Neural cell (in vitro differentiated cells): ENCODE measurements at regions not wholly inside any gene's neighbourhood (a gene's known extent, or its start where the extent isn't known, plus 50 kb on each side); places are given as distances from the start of the nearest gene placed in this dataset.

Source experiments
- H2AFZ ChIP-seq: fragments of 200-600, 300-800 bp; sonication (generic), shearing (Covaris generic); 2 replicates; pipeline ENCODE4 v1.6.0; 2014; ENCODE audit warnings: low read depth, mild to moderate bottlenecking, antibody characterized with exemption, low read length, moderate library complexity
- H3F3A ChIP-seq: fragments of 200-600 bp; shearing (Covaris generic); 2 replicates; pipeline ENCODE4 v1.6.1; 2016; ENCODE audit warnings: mild to moderate bottlenecking, moderate library complexity, mixed read lengths, antibody characterized with exemption, low read length; ENCODE audit not compliant: insufficient read depth, poor library complexity, severe bottlenecking
- H3K27ac ChIP-seq: fragments of 200-600, 300-800 bp; sonication (generic), shearing (Covaris generic); 2 replicates; pipeline ENCODE4 v1.5.1; 2014; ENCODE audit warnings: mild to moderate bottlenecking, low read length, moderate library complexity
- H3K27me3 ChIP-seq: fragments of 300-800, 200-600 bp; sonication (generic), shearing (Covaris generic); 2 replicates; pipeline ENCODE4 v1.6.0; 2014; ENCODE audit warnings: mild to moderate bottlenecking, low read depth, low read length, moderate library complexity; ENCODE audit not compliant: insufficient read depth
- H3K36me3 ChIP-seq: fragments of 300-800, 200-600 bp; sonication (generic), shearing (Covaris generic); 2 replicates; pipeline ENCODE4 v1.5.1; 2014; ENCODE audit warnings: mild to moderate bottlenecking, antibody characterized with exemption, low read length, moderate library complexity; ENCODE audit not compliant: insufficient read depth
- H3K4me2 ChIP-seq: fragments of 300-800, 200-600 bp; sonication (generic), shearing (Covaris generic); 2 replicates; pipeline ENCODE4 v1.6.0; 2014; ENCODE audit warnings: mild to moderate bottlenecking, low read length
- H3K4me3 ChIP-seq: fragments of 300-800, 200-600 bp; sonication (generic), shearing (Covaris generic); 2 replicates; pipeline ENCODE4 v1.5.1; 2014; ENCODE audit warnings: mild to moderate bottlenecking, low read length, moderate library complexity
- H3K79me2 ChIP-seq: fragments of 200-600 bp; shearing (Covaris generic); replicated peaks from 2 replicates; pipeline ENCODE4 v1.6.0; 2014; ENCODE audit warnings: mild to moderate bottlenecking, low read length, moderate library complexity; ENCODE audit not compliant: insufficient read depth
- H3K9ac ChIP-seq: fragments of 300-800, 200-600 bp; sonication (generic), shearing (Covaris generic); 2 replicates; pipeline ENCODE4 v1.6.1; 2016; ENCODE audit warnings: mild to moderate bottlenecking, low read length, mixed read lengths
- H3K9me2 ChIP-seq: fragments of 200-600 bp; shearing (Covaris generic); 2 replicates; pipeline ENCODE4 v1.6.1; 2016; ENCODE audit warnings: mild to moderate bottlenecking, low read length, mixed read lengths; ENCODE audit not compliant: insufficient read depth
- H3K9me3 ChIP-seq: fragments of 200-600, 300-800 bp; sonication (generic), shearing (Covaris generic); 2 replicates; pipeline ENCODE4 v1.6.1; 2016; ENCODE audit warnings: mild to moderate bottlenecking, mixed run types, low read length, moderate library complexity, mixed read lengths
- H4K20me1 ChIP-seq: fragments of 200-600 bp; shearing (Covaris generic); 2 replicates; pipeline ENCODE4 v1.6.1; 2016; ENCODE audit warnings: mild to moderate bottlenecking, mixed run types; ENCODE audit not compliant: insufficient read depth
- CTCF ChIP-seq: fragments of 450-650 bp; IDR thresholded peaks from 2 replicates; pipeline ENCODE4 v1.5.1; 2014; ENCODE audit warnings: antibody characterized with exemption, mild to moderate bottlenecking, moderate library complexity; ENCODE audit not compliant: poor library complexity, severe bottlenecking
- EP300 ChIP-seq: fragments of 450-650 bp; conservative IDR thresholded peaks from 2 replicates; pipeline ENCODE4 v1.6.1; 2014; ENCODE audit warnings: antibody characterized with exemption, mild to moderate bottlenecking, moderate library complexity; ENCODE audit not compliant: poor library complexity, severe bottlenecking
- EZH2 ChIP-seq: fragments of 200-600, 300-800 bp; shearing (Covaris generic), sonication (generic); IDR thresholded peaks from 2 replicates; pipeline ENCODE4 v1.6.1; 2014; ENCODE audit warnings: antibody characterized with exemption, low read length, borderline replicate concordance, mild to moderate bottlenecking; ENCODE audit not compliant: insufficient read depth, poor library complexity, severe bottlenecking
- MXI1 ChIP-seq: fragments of 450-650 bp; conservative IDR thresholded peaks from 2 replicates; pipeline ENCODE4 v1.6.1; 2014; ENCODE audit warnings: antibody characterized with exemption, mild to moderate bottlenecking; ENCODE audit not compliant: poor library complexity, severe bottlenecking
- POLR2AphosphoS5 ChIP-seq: IDR thresholded peaks from 2 replicates; pipeline ENCODE4 v1.6.1; 2012
- RAD21 ChIP-seq: fragments of 450-650 bp; conservative IDR thresholded peaks from 2 replicates; pipeline ENCODE4 v1.6.1; 2014; ENCODE audit warnings: antibody characterized with exemption, mild to moderate bottlenecking, moderate library complexity
- SMC3 ChIP-seq: fragments of 450-650 bp; conservative IDR thresholded peaks from 2 replicates; pipeline ENCODE4 v1.6.1; 2014; ENCODE audit warnings: antibody characterized with exemption, mild to moderate bottlenecking, moderate library complexity; ENCODE audit not compliant: poor library complexity
- TAF1 ChIP-seq: IDR thresholded peaks from 2 replicates; pipeline ENCODE4 v1.6.1; 2012; ENCODE audit warnings: low read depth
- TF ChIP-seq, protein P1 (sequence below): IDR thresholded peaks from 2 replicates; pipeline ENCODE4 v1.6.1; 2012; ENCODE audit warnings: borderline replicate concordance

DNA sequence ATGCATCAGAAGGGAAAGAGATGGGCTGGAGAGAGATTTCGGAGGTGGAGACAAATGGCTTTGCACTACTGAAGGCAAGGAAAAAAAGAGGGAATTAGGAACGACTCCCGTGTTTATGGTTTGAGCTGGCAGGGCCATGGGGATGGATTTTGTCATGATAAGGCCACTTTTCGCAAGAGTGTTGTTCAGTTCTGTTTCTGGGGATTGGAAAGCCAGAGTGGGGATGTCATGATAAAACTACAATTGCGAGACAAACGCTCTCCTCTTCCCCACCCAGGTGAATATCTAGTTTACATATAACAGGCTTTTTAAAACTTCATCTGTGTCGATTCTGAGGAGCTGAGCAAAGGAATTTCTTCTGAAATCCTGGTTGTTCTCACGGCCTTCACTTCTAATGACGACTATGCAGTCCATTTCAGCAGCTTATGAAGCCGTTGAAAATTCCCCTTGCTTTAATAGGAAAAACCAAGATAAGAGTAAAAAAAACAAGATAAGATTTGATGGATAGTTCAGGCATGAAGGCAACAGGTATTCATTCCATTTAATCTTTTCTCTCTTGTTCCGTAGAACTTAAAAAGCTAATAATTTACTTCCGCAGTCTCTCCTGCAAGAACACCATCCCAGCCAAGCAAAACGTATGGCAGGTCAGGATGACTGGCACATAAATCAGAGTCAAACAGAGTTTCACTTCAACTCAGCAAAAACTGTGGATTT, 245.6 kb upstream of the PITRM1 start:
- no peaks in the 10 kb centered on the region for H3K36me3 ChIP-seq

DNA sequence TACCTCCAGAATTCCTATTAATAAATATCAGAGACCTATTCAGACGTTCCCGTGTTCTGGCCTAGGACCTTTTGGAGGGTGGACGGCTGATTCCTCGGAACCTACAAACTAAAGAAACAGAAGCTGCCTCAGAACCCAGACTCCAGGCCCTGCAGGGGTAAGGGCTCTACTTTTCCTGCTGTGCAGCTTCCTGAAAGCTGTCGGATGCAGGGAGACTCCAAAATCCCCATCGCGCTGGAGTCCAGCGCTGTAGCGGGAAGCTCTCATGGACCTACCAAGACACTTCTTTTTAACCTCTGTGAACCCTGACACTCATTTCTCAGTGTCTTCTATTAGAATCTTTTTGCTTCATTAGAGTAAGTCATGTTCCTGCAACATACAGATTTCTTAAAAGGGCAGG, 244.5 kb upstream of the PITRM1 start:
- no peaks in the 10 kb centered on the region for H3K36me3 ChIP-seq
- H3K9ac ChIP-seq: no peak overlapping the region
- no peak overlapping the region for H3K27ac ChIP-seq
- no peaks in the 10 kb centered on the region for H3K27me3 ChIP-seq
- H3K4me3 ChIP-seq: no peak overlapping the region
- H3K79me2 ChIP-seq: no peaks in the 10 kb centered on the region
- no peaks in the 10 kb centered on the region for H3F3A ChIP-seq
- TF ChIP-seq EZH2 (no peak), EP300 (no peak)
- no peaks in the 10 kb centered on the region for H4K20me1 ChIP-seq
- H2AFZ ChIP-seq: no peak overlapping the region
- no peak overlapping the region for H3K4me2 ChIP-seq
- no peaks in the 10 kb centered on the region for H3K9me2 ChIP-seq
- H3K9me3 ChIP-seq: no peaks in the 10 kb centered on the region

More for the DNA sequence above, 245.6 kb upstream of the PITRM1 start:
- no peaks in the 10 kb centered on the region for H3K9me3 ChIP-seq
- H3F3A ChIP-seq: no peaks in the 10 kb centered on the region
- no peaks in the 10 kb centered on the region for H3K9me2 ChIP-seq
- no peak overlapping the region for H2AFZ ChIP-seq
- H3K79me2 ChIP-seq: no peaks in the 10 kb centered on the region
- TF ChIP-seq SMC3: no peak
- no peak for TF ChIP-seq TAF1
- TF ChIP-seq MXI1: no peak
- TF ChIP-seq, protein P1, sequence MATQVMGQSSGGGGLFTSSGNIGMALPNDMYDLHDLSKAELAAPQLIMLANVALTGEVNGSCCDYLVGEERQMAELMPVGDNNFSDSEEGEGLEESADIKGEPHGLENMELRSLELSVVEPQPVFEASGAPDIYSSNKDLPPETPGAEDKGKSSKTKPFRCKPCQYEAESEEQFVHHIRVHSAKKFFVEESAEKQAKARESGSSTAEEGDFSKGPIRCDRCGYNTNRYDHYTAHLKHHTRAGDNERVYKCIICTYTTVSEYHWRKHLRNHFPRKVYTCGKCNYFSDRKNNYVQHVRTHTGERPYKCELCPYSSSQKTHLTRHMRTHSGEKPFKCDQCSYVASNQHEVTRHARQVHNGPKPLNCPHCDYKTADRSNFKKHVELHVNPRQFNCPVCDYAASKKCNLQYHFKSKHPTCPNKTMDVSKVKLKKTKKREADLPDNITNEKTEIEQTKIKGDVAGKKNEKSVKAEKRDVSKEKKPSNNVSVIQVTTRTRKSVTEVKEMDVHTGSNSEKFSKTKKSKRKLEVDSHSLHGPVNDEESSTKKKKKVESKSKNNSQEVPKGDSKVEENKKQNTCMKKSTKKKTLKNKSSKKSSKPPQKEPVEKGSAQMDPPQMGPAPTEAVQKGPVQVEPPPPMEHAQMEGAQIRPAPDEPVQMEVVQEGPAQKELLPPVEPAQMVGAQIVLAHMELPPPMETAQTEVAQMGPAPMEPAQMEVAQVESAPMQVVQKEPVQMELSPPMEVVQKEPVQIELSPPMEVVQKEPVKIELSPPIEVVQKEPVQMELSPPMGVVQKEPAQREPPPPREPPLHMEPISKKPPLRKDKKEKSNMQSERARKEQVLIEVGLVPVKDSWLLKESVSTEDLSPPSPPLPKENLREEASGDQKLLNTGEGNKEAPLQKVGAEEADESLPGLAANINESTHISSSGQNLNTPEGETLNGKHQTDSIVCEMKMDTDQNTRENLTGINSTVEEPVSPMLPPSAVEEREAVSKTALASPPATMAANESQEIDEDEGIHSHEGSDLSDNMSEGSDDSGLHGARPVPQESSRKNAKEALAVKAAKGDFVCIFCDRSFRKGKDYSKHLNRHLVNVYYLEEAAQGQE: no peak
- no peak for TF ChIP-seq EP300
- TF ChIP-seq RAD21: no peak
- no peak for TF ChIP-seq POLR2AphosphoS5
- TF ChIP-seq EZH2: no peak
- no peak for TF ChIP-seq CTCF
- no peak overlapping the region for H3K9ac ChIP-seq
- no peaks in the 10 kb centered on the region for H4K20me1 ChIP-seq
- H3K27me3 ChIP-seq: no peaks in the 10 kb centered on the region
- no peak overlapping the region for H3K27ac ChIP-seq
- H3K4me2 ChIP-seq: no peak overlapping the region
- no peak overlapping the region for H3K4me3 ChIP-seq
